ENCODE measurements at regions not wholly inside any gene's neighbourhood (a gene's known extent, or its start where the extent isn't known, plus 50 kb on each side); places are given as distances from the start of the nearest gene placed in this dataset.
"Not testable (repeated sequence)": the region's sequence is repeated elsewhere in the genome, so short reads cannot be mapped to it uniquely, and the experiment has no call there.

GRCh38 chr14:57150449-57150848, 118.3 kb downstream of the EXOC5 start:
- H3K4me2 ChIP-seq: no peak overlapping the region
- no peak overlapping the region for H3K27ac Mint-ChIP-seq
- no peaks in the 10 kb centered on the region for H3K27me3 ChIP-seq
- no peaks in the 10 kb centered on the region for H4K20me1 ChIP-seq (ENCODE audit: low read depth)
- H3K9me3 Mint-ChIP-seq: peaks cover 2% of the 10 kb centered on the region
- no peak overlapping the region for H3K9ac ChIP-seq
- H3K27me3 Mint-ChIP-seq (ENCODE audit: insufficient read depth, low read depth): no peaks in the 10 kb centered on the region
- no peak overlapping the region for H3K27ac ChIP-seq
- H3K9me3 ChIP-seq (ENCODE audit: low read depth): no peaks in the 10 kb centered on the region
- no peaks in the 10 kb centered on the region for H3K4me1 Mint-ChIP-seq
- DNase-seq (ENCODE audit: low spot score): no peak
- H3K4me3 Mint-ChIP-seq: no peak overlapping the region
- TF ChIP-seq EZH2 (IDR thresholded peaks at IDR 0.05) (no peak), EZH2phosphoT487 (IDR thresholded peaks at IDR 0.05) (no peak)
- no peaks in the 10 kb centered on the region for H3K4me1 ChIP-seq
- no peak overlapping the region for H2AFZ ChIP-seq (replicated peaks)
- H3K36me3 ChIP-seq: no peaks in the 10 kb centered on the region
- no peaks in the 10 kb centered on the region for H3K36me3 Mint-ChIP-seq
- no peaks in the 10 kb centered on the region for H3F3A ChIP-seq (ENCODE audit: low read depth)
- H3K79me2 ChIP-seq (ENCODE audit: low read depth): no peaks in the 10 kb centered on the region
- H3K4me3 ChIP-seq: no peak overlapping the region

- no peaks in the 10 kb centered on the region for H3K9me3 Mint-ChIP-seq
Measured at GRCh38 chr14:57139173-57139572, 129.5 kb downstream of the EXOC5 start.

DNA sequence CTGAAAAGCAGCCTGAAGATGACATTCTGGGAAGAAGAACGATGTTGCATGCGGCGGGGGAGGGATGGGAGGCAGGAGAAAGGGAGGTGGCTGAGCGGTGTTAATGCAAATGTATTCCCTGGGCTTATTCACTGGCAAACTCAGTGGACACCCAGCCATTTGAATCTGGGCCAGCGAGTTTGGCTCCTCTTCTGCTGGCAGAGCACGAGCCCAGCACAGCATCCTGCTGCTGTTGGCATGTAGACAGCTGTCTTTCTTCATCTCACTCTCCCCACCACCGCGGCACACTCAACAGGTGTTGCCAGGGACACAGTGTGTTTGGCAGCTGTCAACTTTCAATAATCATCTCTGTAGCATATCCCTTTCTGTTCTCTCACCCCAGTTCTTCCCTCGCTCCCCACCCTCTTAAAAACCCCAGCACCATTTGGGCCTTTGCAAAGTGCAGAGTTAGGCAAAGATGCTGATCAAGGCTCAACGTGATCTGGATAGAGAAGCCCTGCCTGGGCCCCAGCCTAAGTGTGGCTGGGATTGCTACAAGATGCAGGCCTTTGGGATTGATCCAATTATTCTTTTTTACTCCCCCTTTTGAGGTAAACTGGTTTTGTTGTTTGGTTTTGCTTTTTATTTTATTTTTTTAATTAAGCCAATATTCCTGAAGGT, 131.9 kb downstream of the EXOC5 start:
- Histone ChIP-seq H3K27me3 (no peaks in the 10 kb centered on the region), H3K27ac (no peak overlapping the region), H2AFZ (replicated peaks) (peak overlapping the region; percentile 93), H3K36me3 (no peaks in the 10 kb centered on the region), H4K20me1 (ENCODE audit: low read depth) (no peaks in the 10 kb centered on the region), H3F3A (ENCODE audit: low read depth) (peaks cover 3% of the 10 kb centered on the region), H3K9me3 (ENCODE audit: low read depth) (no peaks in the 10 kb centered on the region), H3K79me2 (ENCODE audit: low read depth) (no peaks in the 10 kb centered on the region), H3K4me2 (peak overlapping the region; percentile 49), H3K4me1 (peaks cover 15% of the 10 kb centered on the region), H3K9ac (no peak overlapping the region), H3K4me3 (no peak overlapping the region)
- no peak for DNase-seq (ENCODE audit: low spot score)
- H3K4me3 Mint-ChIP-seq: no peak overlapping the region
- no peak for TF ChIP-seq EZH2phosphoT487 (IDR thresholded peaks at IDR 0.05)
- TF ChIP-seq EZH2 (IDR thresholded peaks at IDR 0.05): no peak
- TF ChIP-seq, protein P1, sequence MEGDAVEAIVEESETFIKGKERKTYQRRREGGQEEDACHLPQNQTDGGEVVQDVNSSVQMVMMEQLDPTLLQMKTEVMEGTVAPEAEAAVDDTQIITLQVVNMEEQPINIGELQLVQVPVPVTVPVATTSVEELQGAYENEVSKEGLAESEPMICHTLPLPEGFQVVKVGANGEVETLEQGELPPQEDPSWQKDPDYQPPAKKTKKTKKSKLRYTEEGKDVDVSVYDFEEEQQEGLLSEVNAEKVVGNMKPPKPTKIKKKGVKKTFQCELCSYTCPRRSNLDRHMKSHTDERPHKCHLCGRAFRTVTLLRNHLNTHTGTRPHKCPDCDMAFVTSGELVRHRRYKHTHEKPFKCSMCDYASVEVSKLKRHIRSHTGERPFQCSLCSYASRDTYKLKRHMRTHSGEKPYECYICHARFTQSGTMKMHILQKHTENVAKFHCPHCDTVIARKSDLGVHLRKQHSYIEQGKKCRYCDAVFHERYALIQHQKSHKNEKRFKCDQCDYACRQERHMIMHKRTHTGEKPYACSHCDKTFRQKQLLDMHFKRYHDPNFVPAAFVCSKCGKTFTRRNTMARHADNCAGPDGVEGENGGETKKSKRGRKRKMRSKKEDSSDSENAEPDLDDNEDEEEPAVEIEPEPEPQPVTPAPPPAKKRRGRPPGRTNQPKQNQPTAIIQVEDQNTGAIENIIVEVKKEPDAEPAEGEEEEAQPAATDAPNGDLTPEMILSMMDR (IDR thresholded peaks at IDR 0.05): no peak
- no peak overlapping the region for H3K27ac Mint-ChIP-seq
- H3K36me3 Mint-ChIP-seq: no peaks in the 10 kb centered on the region
- H3K9me3 Mint-ChIP-seq: no peaks in the 10 kb centered on the region
- peaks cover 5% of the 10 kb centered on the region for H3K27me3 Mint-ChIP-seq (ENCODE audit: insufficient read depth, low read depth)
- peaks cover 10% of the 10 kb centered on the region for H3K4me1 Mint-ChIP-seq

More at GRCh38 chr14:57139173-57139572, 129.5 kb downstream of the EXOC5 start:
- Histone ChIP-seq H4K20me1 (ENCODE audit: low read depth) (no peaks in the 10 kb centered on the region), H3K79me2 (ENCODE audit: low read depth) (no peaks in the 10 kb centered on the region), H3K36me3 (no peaks in the 10 kb centered on the region), H3K27me3 (no peaks in the 10 kb centered on the region), H3K4me1 (peaks cover 15% of the 10 kb centered on the region), H2AFZ (replicated peaks) (no peak overlapping the region), H3K4me2 (no peak overlapping the region), H3K9ac (no peak overlapping the region), H3K9me3 (ENCODE audit: low read depth) (no peaks in the 10 kb centered on the region), H3K27ac (no peak overlapping the region), H3K4me3 (no peak overlapping the region), H3F3A (ENCODE audit: low read depth) (peaks cover 3% of the 10 kb centered on the region)
- no peak for DNase-seq (ENCODE audit: low spot score)
- Mint-ChIP-seq H3K36me3 (no peaks in the 10 kb centered on the region), H3K4me3 (no peak overlapping the region), H3K27ac (no peak overlapping the region), H3K27me3 (ENCODE audit: insufficient read depth, low read depth) (peaks cover 12% of the 10 kb centered on the region), H3K4me1 (peaks cover 10% of the 10 kb centered on the region)
- TF ChIP-seq EZH2phosphoT487 (IDR thresholded peaks at IDR 0.05): no peak
- TF ChIP-seq, protein P1 (IDR thresholded peaks at IDR 0.05): peak; percentile 14
- TF ChIP-seq EZH2 (IDR thresholded peaks at IDR 0.05): no peak

- not testable (repeated sequence) for H3K4me3 ChIP-seq
Measured at GRCh38 chr14:57127809-57128208, 140.9 kb downstream of the EXOC5 start.

More at GRCh38 chr14:57127809-57128208, 140.9 kb downstream of the EXOC5 start:
- not testable (repeated sequence) for H3K9ac ChIP-seq; H3K27me3 Mint-ChIP-seq (ENCODE audit: insufficient read depth, low read depth); H3K36me3 Mint-ChIP-seq; H3K4me3 Mint-ChIP-seq; H3K27ac ChIP-seq; DNase-seq (ENCODE audit: low spot score); H3K36me3 ChIP-seq; H3K9me3 ChIP-seq (ENCODE audit: low read depth); H3K4me1 ChIP-seq; H3K27me3 ChIP-seq; H3K27ac Mint-ChIP-seq; H3K4me2 ChIP-seq; H3K9me3 Mint-ChIP-seq; H3K79me2 ChIP-seq (ENCODE audit: low read depth); H3K4me1 Mint-ChIP-seq; H3F3A ChIP-seq (ENCODE audit: low read depth); H2AFZ ChIP-seq (replicated peaks); H4K20me1 ChIP-seq (ENCODE audit: low read depth)

All from neural progenitor cell (in vitro differentiated cells).